C4-2B (cell line): ENCODE measurements at regions not wholly inside any gene's neighbourhood (a gene's known extent, or its start where the extent isn't known, plus 50 kb on each side); places are given as distances from the start of the nearest gene placed in this dataset.

Experiments used
- H3K27ac ChIP-seq: fragments of 450-650 bp; 2 replicates; pipeline ENCODE4 v1.5.1; 2017
- ZFX ChIP-seq: fragments of 450-650 bp; IDR thresholded peaks from 2 replicates; pipeline ENCODE4 v1.6.1; 2017
- TF ChIP-seq, protein P1 (sequence below): fragments of 450-650 bp; conservative IDR thresholded peaks from 2 replicates; pipeline ENCODE4 v1.5.1; 2017; ENCODE audit warnings: mild to moderate bottlenecking

- TF ChIP-seq, protein P1, sequence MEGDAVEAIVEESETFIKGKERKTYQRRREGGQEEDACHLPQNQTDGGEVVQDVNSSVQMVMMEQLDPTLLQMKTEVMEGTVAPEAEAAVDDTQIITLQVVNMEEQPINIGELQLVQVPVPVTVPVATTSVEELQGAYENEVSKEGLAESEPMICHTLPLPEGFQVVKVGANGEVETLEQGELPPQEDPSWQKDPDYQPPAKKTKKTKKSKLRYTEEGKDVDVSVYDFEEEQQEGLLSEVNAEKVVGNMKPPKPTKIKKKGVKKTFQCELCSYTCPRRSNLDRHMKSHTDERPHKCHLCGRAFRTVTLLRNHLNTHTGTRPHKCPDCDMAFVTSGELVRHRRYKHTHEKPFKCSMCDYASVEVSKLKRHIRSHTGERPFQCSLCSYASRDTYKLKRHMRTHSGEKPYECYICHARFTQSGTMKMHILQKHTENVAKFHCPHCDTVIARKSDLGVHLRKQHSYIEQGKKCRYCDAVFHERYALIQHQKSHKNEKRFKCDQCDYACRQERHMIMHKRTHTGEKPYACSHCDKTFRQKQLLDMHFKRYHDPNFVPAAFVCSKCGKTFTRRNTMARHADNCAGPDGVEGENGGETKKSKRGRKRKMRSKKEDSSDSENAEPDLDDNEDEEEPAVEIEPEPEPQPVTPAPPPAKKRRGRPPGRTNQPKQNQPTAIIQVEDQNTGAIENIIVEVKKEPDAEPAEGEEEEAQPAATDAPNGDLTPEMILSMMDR: no peak
- TF ChIP-seq ZFX: no peak
Measured at GRCh38 chr12:118575730-118576129, 199.4 kb downstream of the SUDS3 start.

DNA sequence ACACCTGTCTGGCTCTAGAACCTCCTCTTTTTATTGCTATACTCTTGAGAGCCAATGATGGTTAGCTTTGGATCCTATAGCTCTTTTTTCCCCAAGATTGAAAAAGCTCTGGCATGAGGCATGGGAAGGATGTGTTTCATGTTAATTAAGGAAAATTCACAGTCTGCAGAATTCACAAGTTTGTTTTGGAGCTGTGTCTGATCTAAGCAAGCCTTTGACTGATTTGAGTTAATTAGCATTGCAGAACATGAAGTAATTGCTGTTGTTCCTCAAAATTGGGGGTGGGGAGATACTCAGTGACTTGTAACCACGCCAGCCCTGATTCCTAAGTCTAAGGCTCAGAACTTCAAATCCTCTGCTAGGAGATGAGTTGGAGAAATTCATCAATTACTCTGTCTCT is 205.0 kb downstream of the SUDS3 start:
- no peak overlapping the region for H3K27ac ChIP-seq
- TF ChIP-seq, protein P1: no peak
- no peak for TF ChIP-seq ZFX

More at GRCh38 chr12:118575730-118576129, 199.4 kb downstream of the SUDS3 start:
- no peak overlapping the region for H3K27ac ChIP-seq

DNA sequence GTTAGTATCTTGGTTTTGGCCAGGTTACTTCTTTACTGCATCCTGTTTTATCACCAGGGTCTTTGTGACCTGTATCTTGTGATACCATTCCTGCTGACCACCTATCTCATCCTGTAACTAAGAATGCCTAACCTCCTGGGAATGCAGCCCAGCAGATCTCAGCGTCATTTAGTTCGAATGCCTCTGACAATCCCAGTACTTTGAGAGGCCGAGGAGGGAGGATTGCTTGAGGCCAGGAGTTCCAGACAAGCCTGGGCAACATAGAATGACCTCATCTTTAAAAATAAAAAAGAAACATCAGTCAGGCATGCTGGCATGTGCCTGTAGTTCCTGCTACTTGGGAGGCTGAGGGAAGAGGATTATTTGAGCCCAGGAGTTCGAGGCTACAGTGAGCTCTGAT is 206.5 kb downstream of the SUDS3 start:
- no peak overlapping the region for H3K27ac ChIP-seq
- TF ChIP-seq ZFX: no peak
- TF ChIP-seq, protein P1: no peak

DNA sequence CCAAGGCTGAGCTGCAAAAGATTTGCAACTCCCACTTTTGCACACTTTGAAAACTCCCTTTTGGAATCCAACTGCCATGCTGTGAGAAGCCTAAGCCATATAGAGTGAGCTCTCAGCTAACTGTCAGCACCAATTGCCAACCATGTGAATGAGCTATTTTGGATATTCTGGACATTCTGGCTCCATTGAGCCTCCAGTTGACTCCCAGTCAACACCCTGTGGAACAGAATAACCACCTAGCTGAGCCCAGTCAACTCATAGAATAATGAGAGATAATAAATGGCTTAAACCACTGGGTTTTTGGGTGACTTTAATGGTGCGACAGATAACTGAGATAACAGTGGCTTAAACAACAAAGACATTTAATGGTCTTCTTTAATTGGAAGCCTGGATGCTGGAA is 210.1 kb downstream of the SUDS3 start:
- no peak overlapping the region for H3K27ac ChIP-seq
- TF ChIP-seq ZFX: no peak
- TF ChIP-seq, protein P1: no peak

- no peak for TF ChIP-seq ZFX
- TF ChIP-seq, protein P1: no peak
- peak overlapping the region; percentile 51; the same call in 1 of the 2 replicates for H3K27ac ChIP-seq
Measured at GRCh38 chr12:118589162-118589561, 212.8 kb downstream of the SUDS3 start.

DNA sequence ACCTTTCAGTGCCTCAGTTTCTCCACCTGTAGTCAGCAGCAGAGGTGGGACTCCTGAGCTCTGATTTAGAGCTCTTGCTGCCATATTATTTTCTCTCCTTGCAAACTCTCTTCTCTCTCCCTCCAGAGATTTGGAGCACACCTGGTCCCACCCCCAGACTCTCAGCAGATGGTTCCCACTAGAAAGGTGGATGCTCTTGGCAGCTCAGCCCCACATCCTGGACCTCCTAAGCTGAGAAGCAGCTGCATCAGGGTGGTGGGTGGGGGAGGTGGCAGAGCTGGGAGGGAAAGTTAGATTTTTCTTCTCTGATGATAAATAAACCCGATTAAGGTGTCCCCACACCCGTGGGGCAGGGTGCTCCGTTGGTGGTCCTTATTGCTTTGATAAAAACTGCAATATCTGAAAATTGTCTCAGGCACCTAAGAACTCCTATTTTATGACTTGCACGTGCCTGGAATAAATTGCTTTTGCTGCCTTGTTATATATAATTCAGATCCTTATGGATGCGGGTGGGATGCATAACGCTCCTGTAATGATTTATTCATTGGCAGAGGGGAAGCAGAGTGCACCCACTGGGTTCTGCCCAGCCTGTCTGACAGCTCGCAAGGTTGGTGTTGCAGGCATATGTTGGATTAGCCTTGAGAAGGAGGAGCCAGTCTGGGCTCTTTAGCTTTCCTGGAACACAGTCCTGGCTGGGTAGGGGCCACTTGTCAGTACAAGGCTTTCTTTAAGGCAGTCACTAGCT is 214.2 kb downstream of the SUDS3 start:
- H3K27ac ChIP-seq: no peak overlapping the region; the same call in 1 of the 2 replicates
- TF ChIP-seq ZFX: no peak
- TF ChIP-seq, protein P1: no peak

DNA sequence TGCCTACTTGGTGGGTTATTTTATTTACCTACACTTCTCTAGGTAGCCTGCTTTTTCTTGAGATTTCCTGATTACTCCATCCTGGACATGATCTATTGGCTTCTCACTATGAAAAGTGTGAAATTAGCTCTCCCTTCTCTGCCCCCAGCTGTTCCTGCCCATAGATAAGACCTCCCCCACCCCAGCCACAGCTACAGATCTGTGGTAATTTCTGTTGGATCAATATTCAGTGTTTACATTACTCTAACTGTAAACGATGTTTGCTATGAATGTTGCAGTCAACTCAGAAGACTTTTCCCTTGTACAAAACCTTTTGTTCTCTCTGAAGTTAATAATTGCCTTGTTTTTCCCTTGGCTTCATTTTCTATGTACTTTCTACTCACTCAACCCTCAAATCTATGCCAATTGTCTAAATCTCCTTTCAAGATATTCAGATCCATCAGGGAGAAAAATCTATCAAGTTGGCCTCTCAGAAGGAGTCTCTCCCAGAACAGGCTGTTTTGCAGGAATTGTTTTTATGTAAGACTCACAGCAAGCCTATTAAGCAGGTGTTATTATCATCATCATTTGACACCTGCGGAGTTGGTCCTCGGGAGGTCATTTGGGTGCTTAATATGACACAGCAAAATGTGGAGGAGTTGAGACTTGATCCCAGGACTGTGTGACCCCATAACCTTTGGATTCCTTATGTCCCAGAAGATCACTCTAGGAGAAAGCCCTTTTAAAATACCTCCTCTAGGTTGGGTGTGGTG is 227.4 kb downstream of the SUDS3 start:
- no peak for TF ChIP-seq ZFX
- TF ChIP-seq, protein P1: no peak
- no peak overlapping the region for H3K27ac ChIP-seq
